ENCODE measurements at regions not wholly inside any gene's neighbourhood (a gene's known extent, or its start where the extent isn't known, plus 50 kb on each side); places are given as distances from the start of the nearest gene placed in this dataset.

GRCh38 chr14:22464422-22465142 is 124.4 kb downstream of the DAD1 start:
- peak overlapping the region; percentile 97 for H3K4me2 ChIP-seq (ENCODE audit: control insufficient read depth, insufficient read depth)
- H3K9me3 ChIP-seq (replicated peaks; ENCODE audit: control insufficient read depth, insufficient read depth, low read length) = no peaks in the 10 kb centered on the region; the same call in 2 of the 3 replicates
- BruUV-seq (replicated peaks) = no TSS peak
- peaks cover 71% of the 10 kb centered on the region for H3K4me1 ChIP-seq (ENCODE audit: control insufficient read depth, insufficient read depth, low read length)
- in situ Hi-C loops (cut with MboI) = no loop called here
- RAD21 ChIA-PET (ENCODE audit: unreplicated experiment) = interaction anchor here (0.7 to 4.2 kb wide), 28 partner anchors 8 to 189 kb away, joined by 3 to 37 read pairs (median 6); no protein-coding TSS in a partner anchor
- intact Hi-C loops (cut with micrococcal nuclease; ENCODE audit: unreplicated experiment) = loop anchor here (2.0 kb wide), 1 partner anchor 16 kb away; no protein-coding TSS in a partner anchor
- peak overlapping the region; percentile 68; the same call in 1 of the 2 replicates for H3K4me3 ChIP-seq
- no peaks in the 10 kb centered on the region for H3K79me2 ChIP-seq (ENCODE audit: control insufficient read depth, insufficient read depth, low read length)
- POLR2A ChIA-PET = interaction anchor here (0.6 to 2.4 kb wide), 13 partner anchors 12 to 424 kb away, joined by 3 to 10 read pairs (median 3); no protein-coding TSS in a partner anchor
- DNase-seq (ENCODE audit: low read depth, low spot score) (peak; percentile 79), FAIRE-seq (peak; percentile 85), ATAC-seq (peak; percentile 79)
- CTCF ChIA-PET = interaction anchor here (0.8 to 4.9 kb wide), 24 partner anchors 12 to 352 kb away, joined by 3 to 104 read pairs (median 6); no protein-coding TSS in a partner anchor
- H3K27ac ChIP-seq (ENCODE audit: control insufficient read depth, insufficient read depth) = peak overlapping the region; percentile 86
- H2AFZ ChIP-seq (ENCODE audit: control insufficient read depth, low read depth, low read length) = no peak overlapping the region
- no peaks in the 10 kb centered on the region for H3K27me3 ChIP-seq (replicated peaks in 1 of 2; ENCODE audit: control insufficient read depth in 2 of 2, insufficient read depth in 2 of 2, low read length in 1 of 2)
- SMC1A ChIA-PET (ENCODE audit: uncharacterized antibody, unreplicated experiment) = interaction anchor here (0.8 to 31.5 kb wide), 28 partner anchors 10 to 184 kb away, joined by 3 to 912 read pairs (median 5); no protein-coding TSS in a partner anchor
- peak overlapping the region; percentile 25 for H3K9ac ChIP-seq (ENCODE audit: control insufficient read depth, insufficient read depth, low read length)
- WGBS (ENCODE audit: insufficient coverage, insufficient replicate concordance, low lambda C conversion rate, missing lambda C conversion rate) = 5% methylated on average over 4 of the region's 4 CpGs
- H3K36me3 ChIP-seq (ENCODE audit: control insufficient read depth in 2 of 2, insufficient read depth in 2 of 2, low read length in 1 of 2) = no peaks in the 10 kb centered on the region
- H4K20me1 ChIP-seq (ENCODE audit: control insufficient read depth, insufficient read depth) = no peaks in the 10 kb centered on the region
- TF ChIP-seq NBN (IDR thresholded peaks at IDR 0.05) = 0 out of 2 replicates have a peak, but pooled peaks have one; percentile 44
- TF ChIP-seq, protein P1, sequence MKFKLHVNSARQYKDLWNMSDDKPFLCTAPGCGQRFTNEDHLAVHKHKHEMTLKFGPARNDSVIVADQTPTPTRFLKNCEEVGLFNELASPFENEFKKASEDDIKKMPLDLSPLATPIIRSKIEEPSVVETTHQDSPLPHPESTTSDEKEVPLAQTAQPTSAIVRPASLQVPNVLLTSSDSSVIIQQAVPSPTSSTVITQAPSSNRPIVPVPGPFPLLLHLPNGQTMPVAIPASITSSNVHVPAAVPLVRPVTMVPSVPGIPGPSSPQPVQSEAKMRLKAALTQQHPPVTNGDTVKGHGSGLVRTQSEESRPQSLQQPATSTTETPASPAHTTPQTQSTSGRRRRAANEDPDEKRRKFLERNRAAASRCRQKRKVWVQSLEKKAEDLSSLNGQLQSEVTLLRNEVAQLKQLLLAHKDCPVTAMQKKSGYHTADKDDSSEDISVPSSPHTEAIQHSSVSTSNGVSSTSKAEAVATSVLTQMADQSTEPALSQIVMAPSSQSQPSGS (IDR thresholded peaks at IDR 0.05; ENCODE audit: low read length) = peak; percentile 81; the same call in 1 of the 2 replicates
- TF ChIP-seq ATF7 (IDR thresholded peaks at IDR 0.05; ENCODE audit: low read depth) = peak; percentile 74
- peak; percentile 56; the same call in 1 of the 2 replicates for TF ChIP-seq MTA3 (IDR thresholded peaks at IDR 0.05; ENCODE audit: borderline replicate concordance, low read length)
- peak; percentile 89 for TF ChIP-seq MTA2 (IDR thresholded peaks at IDR 0.05; ENCODE audit: low read depth)
- TF ChIP-seq SMC3 (IDR thresholded peaks at IDR 0.05; ENCODE audit: borderline replicate concordance, low read length) = peak; percentile 3; the same call in 1 of the 2 replicates
- 0 out of 2 replicates have a peak, but pooled peaks have one; percentile 40 for TF ChIP-seq CBX5 (IDR thresholded peaks at IDR 0.05; ENCODE audit: low read depth)
- peak; percentile 98 for TF ChIP-seq JUNB (IDR thresholded peaks at IDR 0.05)
- no peak for TF ChIP-seq IRF3 (IDR thresholded peaks at IDR 0.05)
- TF ChIP-seq ZNF217 (IDR thresholded peaks at IDR 0.05) = peak; percentile 49; the same call in 1 of the 2 replicates
- TF ChIP-seq ZNF592 (IDR thresholded peaks at IDR 0.05) = no peak
- TF ChIP-seq ETV6 (conservative IDR thresholded peaks at IDR 0.05 in 1 of 2, IDR thresholded peaks at IDR 0.05 in 1 of 2; ENCODE audit: borderline replicate concordance in 1 of 2, low read depth in 1 of 2) = peak in 1 of 2 experiments; percentile 89; a peak in 2 of 4 replicates
- TF ChIP-seq DPF2 (IDR thresholded peaks at IDR 0.05) = peak; percentile 88
- TF ChIP-seq BCL3 (IDR thresholded peaks at IDR 0.05; ENCODE audit: borderline replicate concordance, insufficient read depth, low read depth, low read length, poor library complexity, severe bottlenecking) = peak; percentile 48
- TF ChIP-seq GATAD2B (conservative IDR thresholded peaks at IDR 0.05; ENCODE audit: low read depth) = peak; percentile 43; the same call in 1 of the 2 replicates
